Caki2 (cell line): ENCODE measurements at regions not wholly inside any gene's neighbourhood (a gene's known extent, or its start where the extent isn't known, plus 50 kb on each side); places are given as distances from the start of the nearest gene placed in this dataset.

Experiments
- DNase-seq: peaks from one replicate; pipeline ENCODE4 v3.0.0-alpha.2; 2015; ENCODE audit warnings: low read depth
- in situ Hi-C: cut with HindIII; loops from 2 replicates; pipeline ENCODE4 v1.10.0; 2016; ENCODE audit warnings: low sequenced_read_pairs, low pct_unique_long_range_greater_than_20kb, mixed read lengths

DNA sequence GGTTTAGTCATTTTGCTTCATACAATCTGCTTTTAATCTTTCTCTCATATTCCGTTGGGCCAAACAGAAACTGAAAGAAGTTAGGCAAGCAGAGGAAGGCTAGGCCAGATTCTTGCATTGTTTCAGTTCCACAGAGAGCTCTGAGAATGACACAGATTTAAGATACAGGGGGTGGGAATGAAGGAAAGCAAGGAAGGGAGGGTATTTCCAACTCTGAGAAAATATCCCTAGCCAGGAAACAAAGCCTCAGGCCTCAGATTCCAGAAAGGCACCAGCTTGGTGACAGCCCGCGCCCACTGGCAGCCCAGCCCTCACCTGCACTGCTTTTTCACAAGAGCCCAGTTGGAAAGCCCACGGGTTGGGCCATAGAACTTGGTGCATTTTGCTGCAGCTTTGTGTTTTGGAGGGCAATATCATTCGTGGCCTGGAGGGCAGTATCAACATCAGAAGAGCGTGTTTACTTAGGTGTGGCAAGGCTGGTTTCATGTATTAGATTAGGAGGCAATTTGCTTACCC, 63.5 kb downstream of the ENC1 start:
- DNase-seq: no peak
- in situ Hi-C loops: no loop called here

GRCh38 chr5:74575741-74576538, 64.6 kb downstream of the ENC1 start:
- in situ Hi-C loops: no loop called here
- DNase-seq: peak; percentile 72

GRCh38 chr5:74570250-74570649, 70.3 kb downstream of the ENC1 start:
- in situ Hi-C loops: no loop called here
- no peak for DNase-seq

- no peak for DNase-seq
- in situ Hi-C loops: no loop called here
These were observed 73.0 kb downstream of the ENC1 start for GRCh38 chr5:74567411-74567995.

GRCh38 chr5:74562122-74562521, 78.4 kb downstream of the ENC1 start:
- DNase-seq: no peak
- in situ Hi-C loops: no loop called here

DNA sequence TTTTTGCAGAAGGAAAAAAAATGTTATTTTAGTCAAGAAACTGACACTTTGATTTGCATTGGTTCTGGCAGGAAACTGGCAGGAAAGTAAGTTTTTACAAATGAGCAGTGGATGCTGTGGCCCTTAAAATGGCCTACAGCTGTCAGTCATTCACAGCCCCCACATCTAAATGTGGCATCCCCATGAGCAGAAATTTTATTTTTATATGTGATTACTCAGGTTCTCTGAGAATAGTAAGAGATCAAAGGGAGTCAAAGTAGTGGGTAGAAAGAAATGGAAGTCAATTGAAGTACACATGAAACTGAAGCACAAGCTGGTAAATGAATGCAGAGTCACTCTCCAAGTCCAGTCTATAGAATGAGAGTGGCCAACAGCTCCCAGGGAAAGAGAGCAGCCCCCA, 80.3 kb downstream of the ENC1 start:
- in situ Hi-C loops: no loop called here
- DNase-seq: no peak

- in situ Hi-C loops: no loop called here
- no peak for DNase-seq
These were observed 83.6 kb downstream of the ENC1 start for GRCh38 chr5:74556631-74557595.

- no peak for DNase-seq
- in situ Hi-C loops: no loop called here
These were observed 84.5 kb downstream of the ENC1 start for GRCh38 chr5:74556006-74556405.

DNA sequence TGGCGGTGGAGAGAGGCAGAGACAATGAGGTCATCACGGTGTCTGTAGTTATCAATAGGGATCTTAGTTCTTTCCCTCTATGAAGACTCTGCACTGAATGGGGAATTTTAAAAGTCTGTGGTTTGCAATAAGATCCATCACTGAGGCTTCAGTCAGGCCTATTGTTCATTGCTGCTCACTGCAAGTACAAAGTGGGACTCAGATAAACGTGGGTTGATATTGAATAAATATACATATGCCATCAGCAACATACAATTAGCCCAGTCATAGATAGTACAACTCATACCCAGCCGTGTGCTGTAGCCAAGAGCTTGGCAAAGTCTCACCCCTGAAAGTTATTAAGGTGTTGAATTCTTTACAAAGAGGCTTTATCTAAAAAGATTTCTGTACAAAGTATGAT, 88.4 kb downstream of the ENC1 start:
- DNase-seq: no peak
- in situ Hi-C loops: no loop called here

DNA sequence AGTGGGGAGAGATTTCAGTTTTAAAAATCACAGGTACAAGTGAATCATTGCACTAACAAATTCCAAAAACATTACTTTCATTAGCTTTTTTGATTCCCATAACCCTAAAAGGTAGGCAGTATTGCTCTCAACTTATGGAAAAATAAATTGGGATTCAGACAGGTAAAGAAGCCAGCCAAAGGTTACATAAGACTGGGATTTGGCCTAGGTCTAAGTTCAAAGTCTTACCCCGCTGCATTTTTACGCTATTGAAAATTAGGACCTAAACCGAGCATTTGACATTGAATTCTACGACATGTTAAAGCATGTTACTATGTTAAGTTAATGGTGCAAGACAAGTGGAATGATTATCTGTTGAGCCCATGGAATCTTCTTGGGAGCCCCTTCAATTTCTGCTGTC, 89.6 kb downstream of the ENC1 start:
- DNase-seq: no peak
- in situ Hi-C loops: no loop called here

- in situ Hi-C loops: no loop called here
These were observed 91.1 kb downstream of the ENC1 start for GRCh38 chr5:74549384-74549783.

DNA sequence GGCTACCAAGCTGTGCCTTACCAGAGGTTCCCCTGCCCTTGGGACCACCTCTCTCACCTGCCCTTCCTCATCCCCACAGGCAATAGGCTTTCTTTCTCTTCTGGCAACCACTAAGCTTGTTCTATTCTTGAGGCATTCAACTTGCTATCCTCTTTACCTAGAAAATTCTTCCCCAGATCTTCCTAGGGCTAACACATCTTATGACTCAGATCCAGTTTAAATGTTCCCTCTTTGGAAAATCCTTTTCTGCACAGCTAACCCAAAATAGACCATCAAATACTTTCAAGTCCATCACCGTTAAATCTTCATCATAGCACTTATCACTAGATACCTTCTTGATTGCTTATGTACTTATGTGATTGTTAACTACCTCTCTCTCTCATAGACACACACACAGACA, 93.7 kb downstream of the ENC1 start:
- in situ Hi-C loops: no loop called here
- no peak for DNase-seq

More at GRCh38 chr5:74549384-74549783, 91.1 kb downstream of the ENC1 start:
- no peak for DNase-seq

- in situ Hi-C loops: no loop called here
These were observed 95.7 kb downstream of the ENC1 start for GRCh38 chr5:74544811-74545210.

GRCh38 chr5:74543162-74543995, 97.1 kb downstream of the ENC1 start:
- peak; percentile 64 for DNase-seq
- in situ Hi-C loops: no loop called here

More at GRCh38 chr5:74544811-74545210, 95.7 kb downstream of the ENC1 start:
- no peak for DNase-seq

- DNase-seq: no peak
- in situ Hi-C loops: no loop called here
These were observed 98.0 kb downstream of the ENC1 start for GRCh38 chr5:74542482-74542881.

DNA sequence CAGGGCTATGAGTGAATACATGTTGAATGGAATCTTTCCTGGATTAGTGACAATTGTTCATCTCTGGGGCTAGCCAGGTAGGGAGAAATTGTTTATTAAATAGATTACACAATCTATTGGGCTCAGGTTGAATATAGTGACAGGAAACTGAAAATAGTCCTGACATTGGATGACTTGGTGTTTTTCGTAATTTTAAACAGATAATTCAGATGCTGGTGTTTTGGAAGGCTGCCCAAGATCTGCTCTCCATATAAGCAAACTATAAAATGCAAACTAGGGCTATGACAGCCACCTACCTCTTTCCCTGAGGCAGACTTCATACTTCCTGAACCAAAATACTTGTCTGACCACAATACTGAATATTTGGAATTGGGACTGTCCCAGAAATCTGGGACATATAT, 99.1 kb downstream of the ENC1 start:
- in situ Hi-C loops: no loop called here
- DNase-seq: no peak

DNA sequence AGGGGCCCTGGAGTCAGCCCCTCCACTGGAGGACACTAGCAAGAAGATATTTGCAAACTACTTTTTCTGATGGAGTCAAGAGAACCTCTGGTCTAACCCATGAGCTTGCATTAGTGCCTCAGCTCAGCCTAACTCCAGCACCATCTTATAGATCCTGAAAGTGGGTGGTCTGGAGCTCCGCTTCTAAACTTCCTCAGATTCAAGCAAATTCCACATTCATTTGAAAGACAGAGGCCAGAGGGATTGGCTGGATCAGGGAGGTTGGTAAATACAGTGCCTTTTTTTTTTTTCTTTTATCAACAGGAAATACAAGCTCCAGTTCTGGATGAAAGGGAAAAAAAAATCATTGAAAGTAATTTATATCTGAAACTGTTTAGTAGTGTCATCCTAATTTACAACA, 99.9 kb downstream of the ENC1 start:
- no peak for DNase-seq
- in situ Hi-C loops: no loop called here

DNA sequence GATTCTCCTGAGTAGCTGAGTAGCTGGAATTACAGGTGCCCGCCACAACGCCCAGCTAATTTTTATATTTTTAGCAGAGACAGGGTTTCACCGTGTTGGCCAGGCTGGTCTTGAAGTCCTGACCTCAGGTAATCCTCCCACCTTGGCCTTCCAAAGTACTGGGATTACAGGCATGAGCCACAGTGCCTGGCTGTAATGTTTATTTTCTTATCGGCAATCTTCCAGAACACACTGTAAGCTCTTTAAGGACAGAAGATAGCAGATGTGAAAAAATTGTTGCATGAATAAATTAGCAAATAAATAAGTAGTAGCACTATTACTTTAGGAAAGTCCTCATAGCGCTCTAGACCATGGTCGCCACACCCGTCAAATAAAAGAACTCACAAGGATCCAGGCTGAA, 100.5 kb downstream of the ENC1 start:
- DNase-seq: no peak
- in situ Hi-C loops: no loop called here
